Amniotic stem cell (primary cell): ENCODE measurements at regions not wholly inside any gene's neighbourhood (a gene's known extent, or its start where the extent isn't known, plus 50 kb on each side); places are given as distances from the start of the nearest gene placed in this dataset.

Experiments used
- DNase-seq: peaks from one replicate; lab custom pipeline; 2025; lab: John Stamatoyannopoulos, UW

DNA sequence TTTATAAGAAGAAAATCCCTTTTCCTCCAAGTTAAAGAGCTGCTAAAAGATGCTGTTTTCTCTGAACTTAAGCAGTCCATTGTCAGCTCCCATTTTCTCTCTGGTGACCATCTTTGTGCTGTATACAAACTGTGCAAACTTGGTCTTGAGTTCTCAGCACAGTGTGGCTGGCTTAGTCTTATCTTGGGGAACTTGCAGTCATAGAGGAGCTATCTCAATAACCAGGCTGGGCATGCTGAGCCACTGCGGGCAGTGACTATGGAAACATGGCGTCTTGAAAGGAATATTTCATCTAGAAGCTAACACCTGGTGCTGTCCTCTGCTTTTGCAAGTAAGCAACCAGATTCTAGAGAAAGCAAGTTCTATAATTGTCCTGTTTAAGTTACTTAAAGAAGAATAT is 1334.4 kb upstream of the CELF4 start:
- no peak for DNase-seq

- DNase-seq = no peak
Observed at GRCh38 chr18:38899252-38899651, 1333.7 kb upstream of the CELF4 start.

DNA sequence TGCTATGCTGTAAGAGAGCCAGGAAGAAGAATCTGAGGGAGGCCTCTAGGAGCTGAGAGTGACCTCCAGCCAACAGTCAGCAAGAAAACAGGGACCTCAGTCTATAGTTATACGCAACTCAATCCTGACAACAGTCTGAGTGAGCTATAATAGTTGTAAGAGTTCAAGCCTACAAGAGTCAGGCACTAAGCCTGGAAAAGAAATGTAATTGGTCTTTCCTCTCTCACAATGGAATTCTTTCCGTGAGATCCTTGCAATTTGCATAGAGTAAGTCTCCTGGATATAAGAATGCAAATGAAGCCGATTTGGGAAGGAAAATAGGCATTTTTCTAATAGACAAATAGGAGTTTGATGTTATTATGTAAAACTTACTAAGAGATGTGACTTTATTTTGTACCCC is 1332.6 kb upstream of the CELF4 start:
- no peak for DNase-seq

- DNase-seq = no peak
Observed at GRCh38 chr18:38895560-38895959, 1330.0 kb upstream of the CELF4 start.

- DNase-seq = no peak
Observed at GRCh38 chr18:38887671-38888020, 1322.0 kb upstream of the CELF4 start.

- no peak for DNase-seq
Observed at GRCh38 chr18:38886861-38887670, 1321.5 kb upstream of the CELF4 start.

DNA sequence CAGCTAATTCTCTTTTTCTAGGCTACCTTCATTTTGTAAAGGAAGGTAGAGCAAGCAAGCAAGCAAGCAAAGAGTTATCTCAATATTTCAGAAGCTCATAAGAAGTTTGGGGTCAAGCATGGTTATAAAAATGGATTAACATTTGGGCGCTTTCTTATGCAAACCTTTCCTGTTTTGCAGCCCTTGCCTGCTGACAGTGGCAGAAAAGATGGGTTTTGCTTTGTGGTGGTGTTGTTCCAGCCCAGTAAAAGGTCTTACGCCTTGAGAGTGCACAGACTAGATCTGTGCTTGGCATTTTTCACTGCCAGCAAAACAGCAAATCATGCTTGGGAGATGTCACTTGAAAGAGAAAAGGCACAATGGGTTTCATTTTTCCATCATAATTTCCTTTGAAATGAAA is 1320.6 kb upstream of the CELF4 start:
- no peak for DNase-seq

GRCh38 chr18:38884050-38884449 is 1318.5 kb upstream of the CELF4 start:
- DNase-seq = no peak

DNA sequence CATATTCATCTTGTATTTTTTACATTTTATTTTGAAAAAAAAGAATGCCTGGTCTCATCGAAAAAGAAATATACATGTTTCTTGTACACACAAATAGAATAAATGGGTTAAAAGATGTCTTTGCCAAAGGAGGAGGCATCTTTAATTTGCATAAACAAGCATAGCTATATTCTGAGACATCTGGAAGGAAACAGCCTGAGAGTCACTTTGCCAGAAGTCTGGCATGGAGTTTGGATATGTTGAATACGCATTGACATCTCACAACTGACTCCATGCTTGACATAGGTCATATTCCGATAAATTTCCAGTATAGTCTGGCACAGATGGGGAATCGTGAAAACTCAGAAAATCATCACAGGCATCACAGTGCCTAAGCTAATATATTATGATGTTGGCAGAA is 1317.5 kb upstream of the CELF4 start:
- no peak for DNase-seq

DNA sequence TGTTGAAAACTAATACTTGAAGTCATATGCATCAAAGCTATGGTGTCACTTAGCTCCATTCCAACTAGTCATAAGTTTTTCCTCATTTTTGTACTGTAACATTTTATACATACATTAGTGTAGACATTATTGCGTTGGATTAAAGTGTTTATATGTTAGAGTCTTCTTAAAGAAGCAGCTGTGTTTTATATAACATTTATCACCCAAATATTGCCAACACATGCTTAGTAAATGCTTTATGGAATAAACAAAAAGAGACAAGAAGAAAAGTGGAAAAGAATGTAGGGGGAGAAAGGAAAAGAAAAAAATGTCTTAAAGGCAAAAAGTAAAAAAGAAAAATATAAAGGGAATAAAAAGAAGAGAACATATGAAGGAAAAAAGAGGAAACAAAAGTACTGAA is 1314.3 kb upstream of the CELF4 start:
- no peak for DNase-seq

DNA sequence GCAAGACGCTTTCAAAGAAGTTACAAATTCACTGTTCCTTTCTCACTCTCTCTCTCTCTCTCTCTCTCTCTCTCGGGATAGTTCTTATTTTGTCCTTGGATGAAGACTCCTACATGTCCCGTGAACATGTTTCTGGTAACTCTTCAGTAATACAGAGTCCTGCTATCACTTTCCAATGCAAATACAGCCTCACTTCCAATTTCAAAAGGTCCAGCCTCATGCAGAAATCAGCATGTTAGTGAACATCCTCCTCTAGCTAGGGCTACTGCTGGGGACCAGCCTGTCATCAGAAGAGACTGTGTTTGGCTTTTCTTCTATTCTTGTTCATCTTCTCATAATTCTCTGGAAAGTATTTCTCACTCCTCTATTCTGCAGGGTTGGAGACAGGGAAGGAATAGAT is 1306.7 kb upstream of the CELF4 start:
- no peak for DNase-seq

- DNase-seq = no peak
Observed at GRCh38 chr18:38868757-38869156, 1303.2 kb upstream of the CELF4 start.

DNA sequence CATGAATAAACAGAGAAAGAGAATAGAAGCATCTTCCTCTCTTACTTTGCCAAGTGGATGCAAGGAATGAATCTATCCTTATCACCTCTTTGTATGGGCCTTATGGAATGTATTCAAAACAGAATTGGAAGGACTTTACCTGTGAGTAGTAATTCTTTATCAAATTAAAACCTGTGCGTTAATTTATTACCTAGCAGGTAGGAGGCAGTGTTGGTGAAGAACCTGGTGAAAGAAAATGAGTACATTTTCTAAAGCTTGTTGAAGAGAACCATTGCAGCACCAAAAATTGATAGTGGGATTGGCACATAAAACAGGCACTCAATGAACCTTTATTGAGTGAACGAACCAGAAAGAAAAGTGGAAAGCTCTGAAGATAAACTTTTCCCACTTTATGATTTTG is 1302.1 kb upstream of the CELF4 start:
- DNase-seq = no peak

DNA sequence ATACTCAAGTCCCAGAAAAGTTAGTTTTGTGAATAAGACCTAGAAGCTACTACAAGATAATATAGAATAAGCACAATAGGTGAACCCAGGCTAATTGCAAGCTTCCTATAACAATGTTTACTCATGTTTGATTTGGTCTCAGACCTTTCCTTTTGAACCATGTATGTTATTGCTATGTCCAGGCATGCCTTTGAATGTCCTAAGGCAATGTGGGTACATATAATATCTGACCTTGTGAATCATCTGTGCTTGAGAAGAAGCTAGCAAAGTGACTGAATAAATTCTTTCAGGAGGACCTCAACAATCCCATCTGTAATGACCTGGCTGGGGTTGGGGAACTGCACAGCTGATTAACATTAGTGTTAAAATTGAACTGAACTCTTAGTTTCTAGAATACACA is 1285.9 kb upstream of the CELF4 start:
- DNase-seq = no peak

- no peak for DNase-seq
Observed at GRCh38 chr18:38847326-38847725, 1281.7 kb upstream of the CELF4 start.

DNA sequence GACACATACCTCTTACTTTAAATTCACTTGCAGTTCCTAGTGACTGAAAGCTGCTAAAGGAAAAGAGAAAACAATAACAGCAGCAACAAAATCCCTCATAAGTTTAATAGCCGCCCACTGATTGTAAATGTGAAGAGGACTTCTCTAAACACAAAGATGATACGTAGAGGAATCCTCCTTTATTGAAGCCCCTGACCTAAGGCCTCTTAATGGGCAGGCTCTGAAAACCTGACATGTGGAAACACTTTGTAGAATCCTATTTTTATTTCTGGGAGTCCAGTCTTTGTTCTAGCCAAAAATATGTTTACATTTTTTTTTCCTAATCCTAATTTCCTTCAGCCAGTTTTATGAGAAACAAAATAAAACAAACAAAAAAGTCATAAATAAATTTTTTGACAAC is 1277.7 kb upstream of the CELF4 start:
- DNase-seq = no peak

DNA sequence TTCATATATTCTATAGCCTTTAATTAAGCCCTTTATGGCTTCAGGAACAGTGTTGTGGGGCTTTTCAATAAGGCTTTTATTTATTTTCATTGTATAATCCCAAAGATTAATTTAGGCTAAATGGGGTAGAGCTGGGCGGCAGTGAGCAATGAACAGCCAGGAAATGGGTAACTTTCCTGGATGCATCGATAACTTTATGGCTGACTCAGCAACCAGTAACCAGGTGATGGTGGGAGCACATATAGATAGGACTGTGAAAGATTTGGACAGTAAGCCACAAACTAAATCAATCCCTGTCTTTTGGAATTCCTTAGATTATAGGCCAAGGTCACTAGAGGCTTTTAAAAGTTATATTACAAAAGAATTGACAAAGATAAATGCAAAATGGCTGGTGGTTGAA is 1260.6 kb upstream of the CELF4 start:
- DNase-seq = no peak

- no peak for DNase-seq
Observed at GRCh38 chr18:38811209-38811608, 1245.6 kb upstream of the CELF4 start.

GRCh38 chr18:38810789-38811188 is 1245.2 kb upstream of the CELF4 start:
- no peak for DNase-seq

- no peak for DNase-seq
Observed at GRCh38 chr18:38807915-38808314, 1242.3 kb upstream of the CELF4 start.

DNA sequence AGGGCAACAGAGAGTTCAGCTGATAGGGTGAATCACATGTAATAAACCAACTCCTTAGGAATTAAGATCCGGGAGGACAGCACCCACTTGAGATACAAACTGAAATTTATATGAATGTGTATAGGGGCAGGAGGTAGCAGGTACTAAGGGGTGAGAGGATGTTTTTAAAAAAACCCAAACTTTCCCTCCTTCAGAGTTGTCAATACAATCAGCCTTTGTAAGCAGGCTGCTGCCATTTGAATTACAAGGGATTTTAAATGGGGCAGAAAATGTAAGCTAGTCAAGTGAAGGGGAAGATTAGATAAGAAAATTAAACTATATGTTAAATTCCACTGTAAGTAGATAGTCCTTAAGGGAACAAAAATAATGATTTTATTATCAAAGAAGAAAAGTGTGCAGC is 1239.7 kb upstream of the CELF4 start:
- no peak for DNase-seq

DNA sequence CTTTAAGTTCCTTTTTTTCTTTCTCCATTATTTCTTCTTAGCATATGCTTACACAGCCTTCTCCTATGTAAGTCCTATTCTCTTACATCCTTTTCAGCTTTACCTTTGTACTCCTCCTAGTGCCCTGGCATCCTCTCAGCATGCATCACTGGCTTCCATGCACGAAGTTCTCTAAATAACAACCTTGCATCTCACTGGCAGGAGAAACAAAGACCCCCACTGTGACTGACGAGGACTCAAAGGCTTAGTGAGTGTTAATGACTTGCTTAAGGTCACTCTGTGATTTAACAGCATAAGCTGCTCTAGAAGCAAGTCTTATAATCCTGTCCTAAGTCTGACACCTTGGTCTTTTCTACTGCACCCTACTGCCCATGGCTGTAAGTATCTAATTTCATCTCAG is 1236.0 kb upstream of the CELF4 start:
- DNase-seq = no peak

- DNase-seq = no peak
Observed at GRCh38 chr18:38796762-38797161, 1231.2 kb upstream of the CELF4 start.

- no peak for DNase-seq
Observed at GRCh38 chr18:38792731-38793130, 1227.1 kb upstream of the CELF4 start.

- no peak for DNase-seq
Observed at GRCh38 chr18:38790786-38791185, 1225.2 kb upstream of the CELF4 start.
